ENCODE measurements at regions not wholly inside any gene's neighbourhood (a gene's known extent, or its start where the extent isn't known, plus 50 kb on each side); places are given as distances from the start of the nearest gene placed in this dataset.

DNA sequence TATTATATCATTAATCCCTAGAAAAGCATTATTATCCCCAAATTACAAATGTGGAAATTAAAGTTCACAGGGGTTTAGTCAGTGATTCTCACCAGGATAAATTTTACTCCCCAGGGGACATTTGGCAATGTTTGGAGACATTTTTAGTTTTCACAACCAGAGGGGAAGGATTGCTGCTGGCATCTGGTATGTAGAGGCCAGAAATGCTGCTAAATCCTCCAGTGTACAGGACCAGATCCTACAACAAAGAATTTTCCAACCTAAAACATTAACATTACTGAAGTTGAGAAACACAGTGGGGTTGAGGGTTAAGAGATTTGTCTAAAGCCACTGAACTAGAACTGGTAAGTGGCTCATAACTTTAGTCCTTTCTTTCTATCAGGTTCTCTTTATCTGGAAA, 162.0 kb upstream of the SYT6 start:
- TF ChIP-seq, protein P1, sequence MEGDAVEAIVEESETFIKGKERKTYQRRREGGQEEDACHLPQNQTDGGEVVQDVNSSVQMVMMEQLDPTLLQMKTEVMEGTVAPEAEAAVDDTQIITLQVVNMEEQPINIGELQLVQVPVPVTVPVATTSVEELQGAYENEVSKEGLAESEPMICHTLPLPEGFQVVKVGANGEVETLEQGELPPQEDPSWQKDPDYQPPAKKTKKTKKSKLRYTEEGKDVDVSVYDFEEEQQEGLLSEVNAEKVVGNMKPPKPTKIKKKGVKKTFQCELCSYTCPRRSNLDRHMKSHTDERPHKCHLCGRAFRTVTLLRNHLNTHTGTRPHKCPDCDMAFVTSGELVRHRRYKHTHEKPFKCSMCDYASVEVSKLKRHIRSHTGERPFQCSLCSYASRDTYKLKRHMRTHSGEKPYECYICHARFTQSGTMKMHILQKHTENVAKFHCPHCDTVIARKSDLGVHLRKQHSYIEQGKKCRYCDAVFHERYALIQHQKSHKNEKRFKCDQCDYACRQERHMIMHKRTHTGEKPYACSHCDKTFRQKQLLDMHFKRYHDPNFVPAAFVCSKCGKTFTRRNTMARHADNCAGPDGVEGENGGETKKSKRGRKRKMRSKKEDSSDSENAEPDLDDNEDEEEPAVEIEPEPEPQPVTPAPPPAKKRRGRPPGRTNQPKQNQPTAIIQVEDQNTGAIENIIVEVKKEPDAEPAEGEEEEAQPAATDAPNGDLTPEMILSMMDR (IDR thresholded peaks at IDR 0.05), result no peak
- no peak for TF ChIP-seq POLR2A (IDR thresholded peaks at IDR 0.05)

All from adrenal gland (tissue), 5 donors.